IMR-90 (cell line): ENCODE measurements at regions not wholly inside any gene's neighbourhood (a gene's known extent, or its start where the extent isn't known, plus 50 kb on each side); places are given as distances from the start of the nearest gene placed in this dataset.

Experiments
- ATAC-seq: fragments of 200-7000 bp; cut with Tn5 transposase; 2 replicates; pipeline ENCODE4 v1.9.1; 2020; ENCODE audit warnings: low read depth, mild to moderate bottlenecking, moderate library complexity
- BruUV-seq: library from RNA; stranded (reverse); fragments of 400-500 nt; replicated peaks from 2 replicates; lab custom pipeline; 2021; lab: Mats Ljungman, UMichigan
- CTCF ChIA-PET: fragments of 300-600 bp; formaldehyde crosslinking; extraction: SDS; loops from one replicate; lab custom pipeline; 2021; ENCODE audit warnings: antibody characterized with exemption; lab: Yijun Ruan, JAX
- POLR2A ChIA-PET: fragments of 300-600 bp; sonication (Branson Sonifier 250); formaldehyde crosslinking; loops from one replicate; lab custom pipeline; 2022; ENCODE audit warnings: antibody characterized with exemption; ENCODE audit not compliant: unreplicated experiment; lab: Charles Lee
- DNase-seq: peaks from one replicate; pipeline ENCODE4 v3.0.0; 2013
- H2AFZ ChIP-seq: replicated peaks from 2 replicates; pipeline ENCODE3; 2013; ENCODE audit warnings: low read length, mild to moderate bottlenecking; ENCODE audit not compliant: poor library complexity
- H2AK5ac ChIP-seq: 2 replicates; pipeline ENCODE4 v1.6.1; 2013; ENCODE audit warnings: low read depth, low read length, inconsistent platforms
- H2AK9ac ChIP-seq: replicated peaks from 2 replicates; pipeline ENCODE3; 2013; ENCODE audit warnings: mild to moderate bottlenecking, low read depth, low read length, moderate library complexity; ENCODE audit not compliant: poor library complexity
- H2BK120ac ChIP-seq: 2 replicates; pipeline ENCODE4 v1.6.1; 2013; ENCODE audit warnings: low read depth, low read length, inconsistent platforms
- H2BK15ac ChIP-seq: 3 replicates; pipeline ENCODE4 v1.6.1; 2013; ENCODE audit warnings: low read depth, low read length, inconsistent platforms
- H2BK20ac ChIP-seq: 2 replicates; pipeline ENCODE4 v1.6.1; 2013; ENCODE audit warnings: low read depth, mild to moderate bottlenecking, inconsistent platforms, low read length, moderate library complexity
- H2BK5ac ChIP-seq: 2 replicates; pipeline ENCODE4 v1.6.1; 2013; ENCODE audit warnings: mild to moderate bottlenecking, low read depth, low read length, inconsistent platforms; ENCODE audit not compliant: poor library complexity, severe bottlenecking
- H3K14ac ChIP-seq: replicated peaks from 2 replicates; pipeline ENCODE4 v1.6.1; 2013; ENCODE audit warnings: low read depth, low read length, inconsistent platforms
- H3K18ac ChIP-seq: 2 replicates; pipeline ENCODE4 v1.6.1; 2013; ENCODE audit warnings: low read depth, low read length, control low read depth
- H3K23ac ChIP-seq: 2 replicates; pipeline ENCODE4 v1.6.1; 2013; ENCODE audit warnings: low read depth, low read length, inconsistent platforms
- H3K27ac ChIP-seq: 2 replicates; pipeline ENCODE4 v1.5.1; 2013; ENCODE audit warnings: mild to moderate bottlenecking, control low read depth, low read length; ENCODE audit not compliant: insufficient read depth
- H3K27me3 ChIP-seq: 2 replicates; pipeline ENCODE4 v1.6.1; 2013; ENCODE audit warnings: low read length; ENCODE audit not compliant: control insufficient read depth, insufficient read depth
- H3K36me3 ChIP-seq: 2 replicates; pipeline ENCODE4 v1.6.1; 2013; ENCODE audit warnings: low read length, mixed read lengths; ENCODE audit not compliant: control insufficient read depth, insufficient read depth
- H3K4ac ChIP-seq: 2 replicates; pipeline ENCODE4 v1.6.1; 2013; ENCODE audit warnings: low read depth, low read length, inconsistent platforms
- H3K4me1 ChIP-seq: 2 replicates; pipeline ENCODE4 v1.6.1; 2013; ENCODE audit warnings: low read length, mixed read lengths; ENCODE audit not compliant: control insufficient read depth, insufficient read depth
- H3K4me2 ChIP-seq: 2 replicates; pipeline ENCODE4 v1.6.1; 2013; ENCODE audit warnings: low read depth, mild to moderate bottlenecking, control low read depth, low read length, moderate library complexity
- H3K4me3 ChIP-seq: 2 replicates; pipeline ENCODE4 v1.5.1; 2013; ENCODE audit warnings: low read depth, mild to moderate bottlenecking, control low read depth, low read length, moderate library complexity; ENCODE audit not compliant: insufficient read depth
- H3K56ac ChIP-seq: 2 replicates; pipeline ENCODE4 v1.6.1; 2013; ENCODE audit warnings: low read length, inconsistent platforms; ENCODE audit not compliant: insufficient read depth; ENCODE audit errors: extremely low read depth
- H3K79me1 ChIP-seq, 2 experiments: 2 replicates each; pipeline ENCODE4 v1.6.1; 2013; ENCODE audit warnings: low read length in 2 of 2, inconsistent platforms in 1 of 2, low read depth in 1 of 2
- H3K9ac ChIP-seq: 2 replicates; pipeline ENCODE4 v1.6.1; 2013; ENCODE audit warnings: low read depth, low read length, control low read depth
- H3K9me1 ChIP-seq: 2 replicates; pipeline ENCODE4 v1.6.1; 2013; ENCODE audit warnings: low read length, inconsistent platforms; ENCODE audit not compliant: insufficient read depth
- H3K9me3 ChIP-seq: 2 replicates; pipeline ENCODE4 v1.6.1; 2013; ENCODE audit warnings: low read length; ENCODE audit not compliant: control insufficient read depth, insufficient read depth
- H4K20me1 ChIP-seq: 2 replicates; pipeline ENCODE4 v1.6.1; 2013; ENCODE audit warnings: low read length, inconsistent platforms; ENCODE audit not compliant: insufficient read depth
- H4K5ac ChIP-seq: 2 replicates; pipeline ENCODE4 v1.6.1; 2013; ENCODE audit warnings: mild to moderate bottlenecking, low read depth, low read length, control low read depth
- H4K8ac ChIP-seq, 2 experiments: 2 replicates each; pipeline ENCODE4 v1.6.1; 2013; ENCODE audit warnings: low read depth in 2 of 2, low read length in 2 of 2, control low read depth in 1 of 2, inconsistent platforms in 1 of 2
- H4K91ac ChIP-seq: 2 replicates; pipeline ENCODE4 v1.6.1; 2013; ENCODE audit warnings: low read depth, low read length, inconsistent platforms; ENCODE audit not compliant: insufficient read depth
- BHLHE40 ChIP-seq: fragments of 150-350 bp; IDR thresholded peaks from 2 replicates; pipeline ENCODE4 v1.6.1; 2016; ENCODE audit warnings: mild to moderate bottlenecking, low read depth, low read length
- CEBPB ChIP-seq: IDR thresholded peaks from 2 replicates; pipeline ENCODE4 v1.6.1; 2012; ENCODE audit warnings: low read depth, low read length, improper control_type of control experiment
- CHD1 ChIP-seq: IDR thresholded peaks from 2 replicates; pipeline ENCODE4 v1.6.1; 2012; ENCODE audit warnings: low read depth, low read length, improper control_type of control experiment
- CTCF ChIP-seq: conservative IDR thresholded peaks from 2 replicates; pipeline ENCODE4 v1.5.1; 2012; ENCODE audit warnings: mild to moderate bottlenecking, low read depth, low read length, improper control_type of control experiment
- ELK1 ChIP-seq: fragments of 150-350 bp; IDR thresholded peaks from 2 replicates; pipeline ENCODE4 v1.6.1; 2016; ENCODE audit warnings: low read depth, mild to moderate bottlenecking, low read length, moderate library complexity, borderline replicate concordance
- FOS ChIP-seq: fragments of 150-350 bp; IDR thresholded peaks from 2 replicates; pipeline ENCODE4 v1.6.1; 2016; ENCODE audit warnings: low read depth, low read length
- MAFK ChIP-seq: IDR thresholded peaks from 2 replicates; pipeline ENCODE4 v1.6.1; 2012; ENCODE audit warnings: low read depth, low read length, improper control_type of control experiment
- MAZ ChIP-seq: IDR thresholded peaks from 2 replicates; pipeline ENCODE4 v1.6.1; 2012; ENCODE audit warnings: low read depth, mild to moderate bottlenecking, low read length, improper control_type of control experiment, moderate library complexity, borderline replicate concordance
- MXI1 ChIP-seq: IDR thresholded peaks from 2 replicates; pipeline ENCODE4 v1.6.1; 2012; ENCODE audit warnings: low read depth, mild to moderate bottlenecking, low read length, moderate library complexity, borderline replicate concordance
- NFE2L2 ChIP-seq: fragments of 150-350 bp; IDR thresholded peaks from 2 replicates; pipeline ENCODE4 v1.6.1; 2016; ENCODE audit warnings: low read depth, mild to moderate bottlenecking, low read length
- POLR2A ChIP-seq: IDR thresholded peaks from 2 replicates; pipeline ENCODE4 v1.6.1; 2012; ENCODE audit warnings: mild to moderate bottlenecking, low read depth, low read length
- RAD21 ChIP-seq: IDR thresholded peaks from 2 replicates; pipeline ENCODE4 v1.6.1; 2012; ENCODE audit warnings: low read length, improper control_type of control experiment
- RCOR1 ChIP-seq: IDR thresholded peaks from 2 replicates; pipeline ENCODE4 v1.6.1; 2012; ENCODE audit warnings: mild to moderate bottlenecking, low read length, improper control_type of control experiment; ENCODE audit not compliant: insufficient replicate concordance
- RFX5 ChIP-seq: IDR thresholded peaks from 2 replicates; pipeline ENCODE4 v1.8.0; 2012; ENCODE audit warnings: low read depth, mild to moderate bottlenecking, low read length, moderate library complexity
- SMC3 ChIP-seq: fragments of 150-350 bp; IDR thresholded peaks from 2 replicates; pipeline ENCODE4 v1.6.1; 2016; ENCODE audit warnings: low read depth, mild to moderate bottlenecking, antibody characterized with exemption, low read length, moderate library complexity
- USF2 ChIP-seq: fragments of 150-350 bp; IDR thresholded peaks from 2 replicates; pipeline ENCODE4 v1.6.1; 2017; ENCODE audit warnings: mild to moderate bottlenecking, antibody characterized with exemption, low read length, low read depth
- WGBS, 2 experiments: methylation state at CpG; one replicate each; pipeline versions ENCODE4 v1.1.5 to v1.1.7; 2013; ENCODE audit warnings: missing lambda C conversion rate in 2 of 2; ENCODE audit not compliant: insufficient read length in 1 of 2; ENCODE audit errors: extremely low coverage in 2 of 2; 5-methylcytosine and 5-hydroxymethylcytosine counted together
- dilution Hi-C: fragments of 300-500 bp; cut with HindIII; formaldehyde crosslinking; loops from one replicate; pipeline ENCODE4 v1.14.3; 2018; ENCODE audit warnings: low sequenced_read_pairs; ENCODE audit not compliant: unreplicated experiment
- in situ Hi-C: fragments of 300-500 bp; cut with MboI; formaldehyde crosslinking; loops from 3 replicates; pipeline ENCODE4 v1.14.3; 2019; ENCODE audit warnings: low sequenced_read_pairs, inconsistent platforms, mixed read lengths
- intact Hi-C: fragments of 100-400 bp; cut with micrococcal nuclease; formaldehyde crosslinking; loops from 2 replicates; pipeline ENCODE4 v1.10.0; 2022

- no peak overlapping the region for H2AK5ac ChIP-seq
- in situ Hi-C loops (no loop called here), intact Hi-C loops (no loop called here), dilution Hi-C loops (no loop called here)
- H3K36me3 ChIP-seq: no peaks in the 10 kb centered on the region
- no peak overlapping the region for H2AK9ac ChIP-seq
- H3K4me1 ChIP-seq: no peaks in the 10 kb centered on the region
- no peak overlapping the region for H3K18ac ChIP-seq
- no peak overlapping the region for H4K91ac ChIP-seq
- H3K9ac ChIP-seq: no peak overlapping the region
- H3K23ac ChIP-seq: no peak overlapping the region
- H3K9me1 ChIP-seq: no peaks in the 10 kb centered on the region
- H3K56ac ChIP-seq: no peak overlapping the region
- ChIA-PET POLR2A (no interaction called here), CTCF (no interaction called here)
- TF ChIP-seq NFE2L2 (no peak), MAFK (no peak), FOS (no peak), BHLHE40 (no peak), MXI1 (no peak), RFX5 (no peak), POLR2A (no peak), ELK1 (no peak), RCOR1 (no peak), CHD1 (no peak), RAD21 (no peak), CEBPB (no peak), MAZ (no peak), CTCF (no peak), SMC3 (no peak), USF2 (no peak)
- no peak overlapping the region for H3K14ac ChIP-seq
- no peak overlapping the region for H3K4me3 ChIP-seq
- H4K20me1 ChIP-seq: no peaks in the 10 kb centered on the region
- DNase-seq (no peak), ATAC-seq (no peak)
- 0 out of 2 replicates have a peak, but pooled peaks cover 1% of the 10 kb centered on the region for H3K9me3 ChIP-seq
- H3K27ac ChIP-seq: no peak overlapping the region
- no peak overlapping the region for H2BK20ac ChIP-seq
- H3K27me3 ChIP-seq: peaks cover 10% of the 10 kb centered on the region
- H3K4ac ChIP-seq: no peak overlapping the region
- no TSS peak for BruUV-seq
- WGBS, 2 experiments: no CpG with 5 or more reads among the region's 3 CpGs
- H2BK15ac ChIP-seq: no peak overlapping the region
- no peak overlapping the region for H2BK120ac ChIP-seq
- no peak overlapping the region for H4K5ac ChIP-seq
- no peaks in the 10 kb centered on the region for H3K79me1 ChIP-seq
- no peak overlapping the region for H2AFZ ChIP-seq
- no peak overlapping the region for H2BK5ac ChIP-seq
- H4K8ac ChIP-seq: no peak overlapping the region
- H3K4me2 ChIP-seq: no peak overlapping the region
Measured at GRCh38 chr6:759729-760128, 66.8 kb upstream of the EXOC2 start.
